ENCODE measurements at regions not wholly inside any gene's neighbourhood (a gene's known extent, or its start where the extent isn't known, plus 50 kb on each side); places are given as distances from the start of the nearest gene placed in this dataset.

- TF ChIP-seq CTCF (IDR thresholded peaks at IDR 0.05; ENCODE audit: low read depth, low read length) (no peak), POLR2A (IDR thresholded peaks at IDR 0.05; ENCODE audit: extremely low read depth, insufficient read length) (no peak), MYC (IDR thresholded peaks at IDR 0.05; ENCODE audit: low read depth, low read length) (no peak)
- TF ChIP-seq, protein P1, sequence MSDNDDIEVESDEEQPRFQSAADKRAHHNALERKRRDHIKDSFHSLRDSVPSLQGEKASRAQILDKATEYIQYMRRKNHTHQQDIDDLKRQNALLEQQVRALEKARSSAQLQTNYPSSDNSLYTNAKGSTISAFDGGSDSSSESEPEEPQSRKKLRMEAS (IDR thresholded peaks at IDR 0.05; ENCODE audit: low read depth, low read length), result no peak
Measured at GRCh38 chr4:54493862-54494261, 163.9 kb upstream of the KIT start.

Measured in NB4 (cell line).